Fibroblast of the aortic adventitia (primary cell): ENCODE measurements at regions not wholly inside any gene's neighbourhood (a gene's known extent, or its start where the extent isn't known, plus 50 kb on each side); places are given as distances from the start of the nearest gene placed in this dataset.
A peak's percentile ranks its signal among the peaks of the same experiment; 100 is the strongest.

Experiments used
- DNase-seq: peaks from one replicate; pipeline ENCODE4 v3.0.0-alpha.2; 2010; ENCODE audit warnings: low read depth
- H3K4me3 ChIP-seq: 2 replicates; pipeline ENCODE4 v1.5.1; 2011; ENCODE audit warnings: low read depth, mild to moderate bottlenecking, control low read depth, low read length, moderate library complexity
- TF ChIP-seq, protein P1 (sequence below): IDR thresholded peaks from 2 replicates; pipeline ENCODE4 v1.5.1; 2011; ENCODE audit warnings: mild to moderate bottlenecking, low read length, control low read depth, inconsistent platforms; ENCODE audit not compliant: insufficient read depth

DNA sequence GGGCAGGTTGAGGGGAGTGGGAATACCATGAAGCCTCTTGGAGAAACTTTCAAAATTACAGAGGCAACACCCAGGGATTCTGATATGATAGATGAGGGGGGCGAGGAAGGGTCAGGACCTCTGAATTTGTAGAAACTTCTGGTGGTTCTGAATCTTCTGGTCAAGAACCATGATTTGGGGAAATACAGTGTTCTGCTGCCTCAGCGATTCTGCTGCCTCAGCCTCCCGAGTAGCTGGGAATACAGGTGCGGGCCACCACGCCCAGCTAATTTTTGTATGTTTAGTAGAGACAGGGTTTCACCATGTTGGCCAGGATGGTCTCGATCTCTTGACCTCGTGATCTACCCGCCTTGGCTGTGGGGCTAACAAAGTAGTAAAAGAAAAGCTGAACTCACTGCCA is 70.4 kb downstream of the MAGEF1 start:
- H3K4me3 ChIP-seq = no peak overlapping the region
- TF ChIP-seq, protein P1, sequence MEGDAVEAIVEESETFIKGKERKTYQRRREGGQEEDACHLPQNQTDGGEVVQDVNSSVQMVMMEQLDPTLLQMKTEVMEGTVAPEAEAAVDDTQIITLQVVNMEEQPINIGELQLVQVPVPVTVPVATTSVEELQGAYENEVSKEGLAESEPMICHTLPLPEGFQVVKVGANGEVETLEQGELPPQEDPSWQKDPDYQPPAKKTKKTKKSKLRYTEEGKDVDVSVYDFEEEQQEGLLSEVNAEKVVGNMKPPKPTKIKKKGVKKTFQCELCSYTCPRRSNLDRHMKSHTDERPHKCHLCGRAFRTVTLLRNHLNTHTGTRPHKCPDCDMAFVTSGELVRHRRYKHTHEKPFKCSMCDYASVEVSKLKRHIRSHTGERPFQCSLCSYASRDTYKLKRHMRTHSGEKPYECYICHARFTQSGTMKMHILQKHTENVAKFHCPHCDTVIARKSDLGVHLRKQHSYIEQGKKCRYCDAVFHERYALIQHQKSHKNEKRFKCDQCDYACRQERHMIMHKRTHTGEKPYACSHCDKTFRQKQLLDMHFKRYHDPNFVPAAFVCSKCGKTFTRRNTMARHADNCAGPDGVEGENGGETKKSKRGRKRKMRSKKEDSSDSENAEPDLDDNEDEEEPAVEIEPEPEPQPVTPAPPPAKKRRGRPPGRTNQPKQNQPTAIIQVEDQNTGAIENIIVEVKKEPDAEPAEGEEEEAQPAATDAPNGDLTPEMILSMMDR = no peak
- no peak for DNase-seq

DNA sequence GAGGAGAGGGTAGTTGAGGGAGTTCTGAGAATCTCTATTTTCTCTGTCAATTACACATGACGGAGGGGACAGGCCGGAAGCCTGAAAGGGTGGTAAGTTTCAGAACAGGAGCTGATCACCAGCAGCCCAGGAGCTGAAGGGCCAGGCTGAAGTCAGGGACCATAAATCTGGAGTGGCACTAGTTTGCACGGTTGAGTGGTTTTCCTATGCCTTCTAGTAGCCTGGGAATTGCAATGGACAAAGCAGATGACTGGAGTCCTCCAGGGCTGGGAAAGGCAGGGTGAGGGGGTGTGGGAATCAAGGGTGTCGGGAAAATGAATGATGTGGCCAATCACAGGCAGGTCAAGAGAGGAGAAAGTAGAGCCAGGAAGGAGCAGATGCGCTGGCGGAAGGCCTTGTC is 72.5 kb downstream of the MAGEF1 start:
- H3K4me3 ChIP-seq = no peak overlapping the region
- TF ChIP-seq, protein P1 = no peak
- no peak for DNase-seq

DNA sequence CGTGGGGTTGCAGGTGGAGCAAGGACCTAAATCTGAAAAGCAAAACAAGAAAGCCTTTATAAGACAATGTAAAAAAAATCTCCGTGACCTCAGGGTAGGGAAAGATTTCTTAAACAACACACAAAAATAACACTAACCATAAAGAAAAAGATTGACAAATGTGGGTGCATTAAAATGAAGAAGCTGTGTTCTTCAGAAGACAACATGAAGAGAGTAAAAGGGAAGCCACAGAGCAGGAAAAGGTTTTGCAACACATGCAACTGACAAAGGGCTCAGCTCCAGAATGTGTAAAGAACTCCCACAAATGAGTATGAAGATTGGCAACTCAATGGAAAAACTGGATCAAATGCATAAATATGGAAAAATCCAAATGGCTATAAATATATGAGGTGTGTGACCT is 74.2 kb downstream of the MAGEF1 start:
- H3K4me3 ChIP-seq = no peak overlapping the region
- DNase-seq = no peak
- TF ChIP-seq, protein P1 = no peak

DNA sequence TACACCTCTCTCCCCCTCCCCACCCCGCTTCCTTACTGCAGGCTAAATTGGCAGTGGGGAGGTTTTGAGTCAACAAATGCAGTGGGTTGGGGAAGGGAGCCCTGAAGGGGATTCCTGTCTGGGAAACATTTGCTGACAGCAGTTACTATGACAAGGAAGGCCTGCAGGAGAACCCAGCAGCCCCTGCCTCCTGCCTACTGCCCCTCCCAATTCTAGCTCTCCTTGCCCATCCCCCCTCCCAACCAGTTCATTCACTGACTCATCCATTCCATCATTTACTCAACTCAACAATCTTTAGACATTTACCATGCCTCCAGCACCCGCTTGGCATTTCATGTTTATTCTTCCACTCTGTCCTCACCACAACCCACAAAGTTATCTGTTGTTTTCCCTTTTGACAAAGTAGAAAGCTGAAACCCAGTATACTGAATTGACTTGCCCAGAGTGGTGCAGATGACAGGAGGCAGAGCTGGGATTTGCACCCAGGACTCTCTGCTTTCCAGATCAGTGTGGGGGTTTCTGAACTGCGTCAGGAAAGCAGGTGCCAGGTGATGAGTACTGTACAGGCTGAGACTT is 75.0 kb downstream of the MAGEF1 start:
- TF ChIP-seq, protein P1 = no peak
- no peak overlapping the region for H3K4me3 ChIP-seq
- DNase-seq = peak; percentile 51

DNA sequence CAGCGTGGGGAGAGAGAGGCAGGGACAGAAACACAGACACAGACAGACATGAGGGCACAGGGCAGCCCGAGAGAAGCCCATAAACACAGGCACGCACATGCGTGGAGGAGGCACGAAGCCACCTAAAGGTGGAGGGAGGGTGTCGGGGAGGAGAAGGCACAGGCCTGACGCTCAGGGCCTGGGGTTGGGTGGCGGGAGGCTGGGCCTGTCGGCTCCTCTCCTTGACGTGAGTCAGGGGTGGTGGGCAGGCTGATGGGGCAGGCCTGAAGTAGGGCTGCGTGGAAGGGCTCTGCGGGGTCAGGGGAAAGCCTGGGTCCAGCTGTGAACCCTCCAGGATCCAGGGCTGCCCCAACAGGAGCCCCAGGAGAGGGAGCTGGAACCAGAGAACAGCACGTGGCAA is 74.2 kb downstream of the EPHB3 start:
- TF ChIP-seq, protein P1 = no peak
- no peak for DNase-seq
- H3K4me3 ChIP-seq = no peak overlapping the region

DNA sequence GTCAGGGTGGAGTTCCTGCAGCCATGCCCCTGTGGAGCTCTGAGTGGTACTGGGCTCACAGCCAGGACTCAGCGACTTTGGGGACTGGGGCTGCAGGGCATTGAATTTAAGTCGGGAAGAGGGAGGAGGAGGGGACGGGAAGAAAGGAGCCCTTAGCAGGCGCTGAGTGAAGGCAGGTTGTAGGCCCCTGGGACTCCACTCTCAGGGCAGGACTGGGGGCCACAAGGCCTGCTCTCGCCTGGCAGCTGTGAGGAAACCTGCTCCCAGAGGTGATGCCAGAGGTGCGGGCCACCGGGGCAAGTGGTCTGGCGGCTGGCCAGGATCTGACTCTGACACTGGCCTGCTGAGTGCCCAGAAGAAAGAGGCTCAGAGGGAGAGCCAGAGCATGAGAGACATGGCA is 73.5 kb downstream of the EPHB3 start:
- no peak for DNase-seq
- TF ChIP-seq, protein P1 = no peak
- H3K4me3 ChIP-seq = no peak overlapping the region

DNA sequence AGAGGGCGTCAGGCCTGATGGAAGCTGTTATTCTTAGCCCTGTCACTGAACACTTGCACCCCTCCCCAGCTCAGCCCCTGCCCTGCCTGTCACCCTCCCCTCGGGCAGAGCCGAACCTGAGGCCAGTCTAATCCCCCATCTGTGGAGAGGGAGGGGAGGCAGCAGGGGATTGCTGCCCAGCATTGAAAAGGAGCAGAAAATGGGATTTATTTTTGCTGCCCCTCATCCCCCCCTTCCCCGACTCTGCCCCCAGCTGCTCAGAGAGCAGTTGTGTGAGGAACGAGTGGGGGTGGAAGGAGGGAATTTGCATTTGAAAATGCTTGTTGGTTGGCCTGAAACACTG is 71.6 kb downstream of the EPHB3 start:
- TF ChIP-seq, protein P1 = no peak
- no peak overlapping the region for H3K4me3 ChIP-seq
- no peak for DNase-seq
